ENCODE measurements at regions not wholly inside any gene's neighbourhood (a gene's known extent, or its start where the extent isn't known, plus 50 kb on each side); places are given as distances from the start of the nearest gene placed in this dataset.

DNA sequence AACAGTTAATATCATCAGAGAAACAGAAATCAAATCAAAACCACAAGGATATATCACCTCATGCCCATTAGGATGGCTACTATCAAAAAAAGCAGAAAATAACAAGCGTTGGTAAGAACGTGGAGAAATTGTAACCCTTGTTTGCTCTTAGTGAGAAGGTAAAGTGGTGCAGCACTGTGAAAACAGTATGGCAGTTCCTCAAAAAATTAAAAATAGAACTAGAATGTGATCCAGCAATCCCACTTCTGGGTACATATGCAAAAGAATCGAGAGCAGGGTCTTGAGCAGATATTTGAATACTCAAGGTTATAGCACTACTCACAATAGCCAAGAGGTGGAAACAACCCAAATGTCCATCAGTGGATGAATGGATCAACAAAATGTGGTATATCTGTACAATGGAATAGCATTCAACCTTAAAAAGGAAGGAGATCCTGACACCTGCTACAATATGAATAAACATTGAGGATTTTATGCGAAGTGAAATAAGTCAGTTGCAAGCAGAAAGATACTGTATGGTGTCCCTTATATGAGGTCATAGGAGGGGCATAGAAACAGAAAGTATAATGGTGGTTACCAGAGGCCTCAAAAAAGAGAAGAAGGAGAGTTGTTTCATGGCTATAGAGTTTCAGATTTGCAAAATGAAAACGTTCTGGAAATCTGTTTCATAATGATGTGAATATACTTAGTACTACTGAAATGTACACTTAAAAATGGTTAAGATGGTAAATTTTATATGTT, 131.0 kb upstream of the EEA1 start:
- H3K4me3 ChIP-seq (ENCODE audit: low read depth, low read length): no peak overlapping the region
- no peak for DNase-seq (ENCODE audit: low read depth)
- TF ChIP-seq, protein P1, sequence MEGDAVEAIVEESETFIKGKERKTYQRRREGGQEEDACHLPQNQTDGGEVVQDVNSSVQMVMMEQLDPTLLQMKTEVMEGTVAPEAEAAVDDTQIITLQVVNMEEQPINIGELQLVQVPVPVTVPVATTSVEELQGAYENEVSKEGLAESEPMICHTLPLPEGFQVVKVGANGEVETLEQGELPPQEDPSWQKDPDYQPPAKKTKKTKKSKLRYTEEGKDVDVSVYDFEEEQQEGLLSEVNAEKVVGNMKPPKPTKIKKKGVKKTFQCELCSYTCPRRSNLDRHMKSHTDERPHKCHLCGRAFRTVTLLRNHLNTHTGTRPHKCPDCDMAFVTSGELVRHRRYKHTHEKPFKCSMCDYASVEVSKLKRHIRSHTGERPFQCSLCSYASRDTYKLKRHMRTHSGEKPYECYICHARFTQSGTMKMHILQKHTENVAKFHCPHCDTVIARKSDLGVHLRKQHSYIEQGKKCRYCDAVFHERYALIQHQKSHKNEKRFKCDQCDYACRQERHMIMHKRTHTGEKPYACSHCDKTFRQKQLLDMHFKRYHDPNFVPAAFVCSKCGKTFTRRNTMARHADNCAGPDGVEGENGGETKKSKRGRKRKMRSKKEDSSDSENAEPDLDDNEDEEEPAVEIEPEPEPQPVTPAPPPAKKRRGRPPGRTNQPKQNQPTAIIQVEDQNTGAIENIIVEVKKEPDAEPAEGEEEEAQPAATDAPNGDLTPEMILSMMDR (IDR thresholded peaks at IDR 0.05; ENCODE audit: insufficient read depth, low read depth, low read length): no peak

GRCh38 chr12:93060666-93061472, 131.8 kb upstream of the EEA1 start:
- TF ChIP-seq, protein P1 (IDR thresholded peaks at IDR 0.05; ENCODE audit: insufficient read depth, low read depth, low read length): peak; percentile 19
- peak; percentile 67 for DNase-seq (ENCODE audit: low read depth)
- H3K4me3 ChIP-seq (ENCODE audit: low read depth, low read length): peak overlapping the region; percentile 31

GRCh38 chr12:93061473-93062419, 132.7 kb upstream of the EEA1 start:
- no peak overlapping the region for H3K4me3 ChIP-seq (ENCODE audit: low read depth, low read length)
- no peak for DNase-seq (ENCODE audit: low read depth)
- TF ChIP-seq, protein P1 (IDR thresholded peaks at IDR 0.05; ENCODE audit: insufficient read depth, low read depth, low read length): no peak

- DNase-seq (ENCODE audit: low read depth): no peak
- TF ChIP-seq, protein P1 (IDR thresholded peaks at IDR 0.05; ENCODE audit: insufficient read depth, low read depth, low read length): no peak
- H3K4me3 ChIP-seq (ENCODE audit: low read depth, low read length): no peak overlapping the region
Measured at GRCh38 chr12:93065896-93066295, 136.8 kb upstream of the EEA1 start.

- TF ChIP-seq, protein P1 (IDR thresholded peaks at IDR 0.05; ENCODE audit: insufficient read depth, low read depth, low read length): no peak
- DNase-seq (ENCODE audit: low read depth): no peak
- H3K4me3 ChIP-seq (ENCODE audit: low read depth, low read length): no peak overlapping the region
Measured at GRCh38 chr12:93072340-93072739, 143.2 kb upstream of the EEA1 start.

GRCh38 chr12:93073324-93073723, 144.2 kb upstream of the EEA1 start:
- no peak overlapping the region for H3K4me3 ChIP-seq (ENCODE audit: low read depth, low read length)
- TF ChIP-seq, protein P1 (IDR thresholded peaks at IDR 0.05; ENCODE audit: insufficient read depth, low read depth, low read length): no peak
- no peak for DNase-seq (ENCODE audit: low read depth)
